Esophagus muscularis mucosa (tissue), 4 donors: ENCODE measurements at regions not wholly inside any gene's neighbourhood (a gene's known extent, or its start where the extent isn't known, plus 50 kb on each side); places are given as distances from the start of the nearest gene placed in this dataset.

Experiments
- DNase-seq: peaks from one replicate; pipeline ENCODE4 v3.0.0-alpha.2; 2017; ENCODE audit errors: extremely low spot score
- H3K27ac ChIP-seq, 4 donors: fragments of 200-600 bp; sonication (generic); replicated peaks in 1 of 4; 1 replicate in 3 of 4; 2 replicates in 1 of 4; pipeline ENCODE4 v1.5.1; 2016 to 2019; ENCODE audit warnings: mild to moderate bottlenecking in 1 of 4
- H3K27me3 ChIP-seq, 4 donors: fragments of 200-600 bp; sonication (generic); one replicate each; pipeline versions ENCODE4 v1.5.1 to v1.6.0; 2016 to 2019
- H3K36me3 ChIP-seq, 4 donors: fragments of 200-600 bp; sonication (generic); one replicate each; pipeline ENCODE4 v1.5.1; 2016 to 2019
- H3K4me1 ChIP-seq, 4 donors: fragments of 200-600 bp; sonication (generic); one replicate each; pipeline ENCODE4 v1.5.1; 2016 to 2019
- H3K4me3 ChIP-seq, 4 donors: fragments of 200-600 bp; sonication (generic); 1 replicate in 2 of 4; 2 replicates in 2 of 4; pipeline ENCODE4 v1.5.1; 2016 to 2019; ENCODE audit warnings: mild to moderate bottlenecking in 4 of 4, moderate library complexity in 1 of 4
- H3K9me3 ChIP-seq, 4 donors: fragments of 200-600 bp; sonication (generic); 1 replicate in 3 of 4; 2 replicates in 1 of 4; pipeline ENCODE4 v1.5.1; 2016 to 2019
- CTCF ChIP-seq, 3 experiments: fragments of 200-600 bp in 2 of 3; fragments of 450-650 bp in 1 of 3; sonication (generic) in 2 of 3; IDR thresholded peaks; one replicate each; pipeline ENCODE4 v1.5.1; 2017 to 2019; ENCODE audit warnings: antibody characterized with exemption in 3 of 3, mild to moderate bottlenecking in 2 of 3, moderate library complexity in 1 of 3
- EP300 ChIP-seq: sonication (generic); formaldehyde crosslinking; IDR thresholded peaks from one replicate; pipeline ENCODE4 v1.6.1; 2017; ENCODE audit warnings: antibody characterized with exemption
- POLR2A ChIP-seq: fragments of 450-650 bp; IDR thresholded peaks from one replicate; pipeline ENCODE4 v1.6.1; 2017; ENCODE audit warnings: antibody characterized with exemption, moderate library complexity, mild to moderate bottlenecking, low read depth
- POLR2AphosphoS5 ChIP-seq, 2 donors: sonication (generic); formaldehyde crosslinking; IDR thresholded peaks; one replicate each; pipeline ENCODE4 v1.6.1; 2017; ENCODE audit warnings: antibody characterized with exemption in 2 of 2
- WGBS: methylation state at CpG from one replicate; pipeline ENCODE4 v1.1.5; 2018; 5-methylcytosine and 5-hydroxymethylcytosine counted together
- intact Hi-C: fragments of 100-400 bp; cut with DNase I; formaldehyde crosslinking; loops from one replicate; pipeline ENCODE4 v1.15.1; 2023

DNA sequence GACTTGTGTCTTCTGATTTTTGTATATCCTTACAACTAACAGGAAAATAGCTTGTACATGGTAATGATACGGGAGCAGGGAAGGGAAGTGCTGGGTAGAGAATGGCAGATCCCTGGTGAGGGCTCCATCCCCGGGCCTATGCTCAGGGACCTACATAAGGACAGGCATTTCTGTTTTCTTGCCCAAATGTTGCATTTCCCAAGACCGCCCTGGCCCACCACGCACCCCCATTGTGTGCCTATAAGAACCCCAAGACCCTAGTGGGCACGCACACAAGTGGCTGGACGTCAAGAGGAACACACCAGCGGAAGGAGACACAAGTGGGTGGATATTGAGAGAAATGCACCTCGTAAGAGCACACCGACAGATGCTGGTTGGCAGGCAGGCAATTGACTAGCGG lies 616.3 kb upstream of the MAN1A1 start:
- intact Hi-C loops, result no loop called here
- Histone ChIP-seq H3K4me1 (no peaks in the 10 kb centered on the region), H3K27ac (no peak overlapping the region), H3K36me3 (no peaks in the 10 kb centered on the region), H3K9me3 (no peaks in the 10 kb centered on the region), H3K27me3 (no peaks in the 10 kb centered on the region), H3K4me3 (no peak overlapping the region)
- DNase-seq, result no peak
- WGBS, result 97% methylated on average over 10 of the region's 10 CpGs
- TF ChIP-seq POLR2AphosphoS5 (IDR thresholded peaks at IDR 0.05), result no peak
- TF ChIP-seq EP300, result no peak
- TF ChIP-seq CTCF (IDR thresholded peaks at IDR 0.05), result no peak
- TF ChIP-seq POLR2A, result no peak

- 84% methylated on average over 1 of the region's 1 CpG for WGBS
- TF ChIP-seq POLR2A (no peak), POLR2AphosphoS5 (IDR thresholded peaks at IDR 0.05) (no peak), CTCF (IDR thresholded peaks at IDR 0.05) (no peak), EP300 (no peak)
- H3K27me3 ChIP-seq, result no peaks in the 10 kb centered on the region
- no peaks in the 10 kb centered on the region for H3K9me3 ChIP-seq
- H3K36me3 ChIP-seq, result no peaks in the 10 kb centered on the region
- DNase-seq, result no peak
- no peaks in the 10 kb centered on the region for H3K4me1 ChIP-seq
- no peak overlapping the region for H3K27ac ChIP-seq
- H3K4me3 ChIP-seq, result no peak overlapping the region
- intact Hi-C loops, result no loop called here
Measured at GRCh38 chr6:119965008-119965407, 615.4 kb upstream of the MAN1A1 start.

DNA sequence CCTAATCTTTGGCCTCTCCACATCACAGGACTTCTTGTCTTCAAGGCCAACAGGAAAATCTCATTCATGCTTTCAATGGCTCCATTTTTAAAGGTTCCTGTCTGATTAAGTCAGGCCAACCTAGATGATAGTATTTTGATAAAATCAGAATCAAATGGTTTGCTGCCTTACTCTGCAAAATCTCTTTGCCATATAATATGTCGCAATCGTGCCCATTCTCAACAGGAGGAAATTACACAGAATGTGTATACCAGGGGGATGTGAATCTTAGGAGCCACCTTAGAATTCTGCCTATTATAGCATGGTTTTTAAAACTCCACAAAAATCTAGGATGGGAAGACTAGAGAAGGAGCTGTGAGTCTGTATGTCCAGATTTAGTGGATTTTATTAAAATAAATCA lies 612.9 kb upstream of the MAN1A1 start:
- Histone ChIP-seq H3K27ac (no peak overlapping the region), H3K4me3 (no peak overlapping the region), H3K36me3 (no peaks in the 10 kb centered on the region), H3K4me1 (no peaks in the 10 kb centered on the region), H3K9me3 (no peaks in the 10 kb centered on the region), H3K27me3 (no peaks in the 10 kb centered on the region)
- WGBS, result 90% methylated on average over 2 of the region's 2 CpGs
- intact Hi-C loops, result no loop called here
- TF ChIP-seq CTCF (IDR thresholded peaks at IDR 0.05) (no peak), POLR2AphosphoS5 (IDR thresholded peaks at IDR 0.05) (no peak), POLR2A (no peak), EP300 (no peak)
- no peak for DNase-seq

- intact Hi-C loops, result no loop called here
Measured at GRCh38 chr6:119961450-119961849, 611.9 kb upstream of the MAN1A1 start.

More at GRCh38 chr6:119961450-119961849, 611.9 kb upstream of the MAN1A1 start:
- no peaks in the 10 kb centered on the region for H3K9me3 ChIP-seq
- H3K27me3 ChIP-seq, result no peaks in the 10 kb centered on the region
- no peak for DNase-seq
- TF ChIP-seq CTCF (IDR thresholded peaks at IDR 0.05), result no peak
- TF ChIP-seq EP300, result no peak
- no peak for TF ChIP-seq POLR2A
- no peak for TF ChIP-seq POLR2AphosphoS5 (IDR thresholded peaks at IDR 0.05)
- no peak overlapping the region for H3K4me3 ChIP-seq
- H3K36me3 ChIP-seq, result no peaks in the 10 kb centered on the region
- 90% methylated on average over 2 of the region's 2 CpGs for WGBS
- H3K27ac ChIP-seq, result no peak overlapping the region
- H3K4me1 ChIP-seq, result no peaks in the 10 kb centered on the region
